Medulla oblongata (tissue), 1 donor: ENCODE measurements at regions not wholly inside any gene's neighbourhood (a gene's known extent, or its start where the extent isn't known, plus 50 kb on each side); places are given as distances from the start of the nearest gene placed in this dataset.

Experiments used
- DNase-seq: peaks from one replicate; pipeline ENCODE4 v3.0.0-alpha.2; 2015; ENCODE audit errors: extremely low spot score

- DNase-seq = no peak
Measured at GRCh38 chr3:13158408-13158807, 85.2 kb upstream of the IQSEC1 start.

DNA sequence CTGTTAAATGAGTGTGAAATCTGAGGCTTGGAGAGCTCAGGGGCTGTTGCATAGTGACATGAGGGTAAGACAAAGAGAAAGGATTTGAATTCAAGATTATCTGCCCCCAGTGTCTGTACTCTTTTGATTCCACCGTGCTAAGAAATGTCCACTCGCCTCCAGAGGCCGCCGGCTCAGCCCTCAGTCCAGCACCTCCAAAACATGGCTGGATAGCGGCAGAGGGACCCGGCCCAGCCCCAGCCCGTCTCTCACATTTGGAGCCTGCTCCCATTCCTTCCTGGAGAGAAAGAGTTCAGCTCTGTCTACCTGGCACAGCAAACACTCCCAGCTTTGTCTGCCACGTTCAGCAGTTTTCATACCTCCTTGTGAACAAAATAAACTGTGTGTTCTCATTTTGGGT lies 84.8 kb upstream of the IQSEC1 start:
- DNase-seq = no peak

GRCh38 chr3:13152826-13153710 lies 79.8 kb upstream of the IQSEC1 start:
- DNase-seq = no peak

DNA sequence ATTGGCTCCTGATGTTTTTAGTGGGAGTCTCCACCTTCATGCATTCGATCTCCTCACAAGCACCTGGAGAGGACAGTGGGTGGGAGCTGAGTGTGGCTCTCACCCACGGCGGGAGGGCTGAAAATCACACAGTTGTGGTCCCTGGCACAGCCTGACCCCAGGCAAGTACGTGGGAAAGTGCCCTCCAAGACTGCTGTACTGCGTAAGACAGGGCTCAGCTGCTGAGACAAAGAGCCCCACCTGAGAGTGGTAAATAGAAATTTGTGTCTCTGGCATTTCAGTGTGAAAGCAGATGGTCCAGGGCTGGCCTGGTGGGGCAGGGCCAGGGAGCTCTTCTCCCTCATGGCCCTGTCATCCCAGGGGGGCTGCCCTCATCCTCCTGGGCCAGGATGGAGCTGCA lies 77.4 kb upstream of the IQSEC1 start:
- no peak for DNase-seq

DNA sequence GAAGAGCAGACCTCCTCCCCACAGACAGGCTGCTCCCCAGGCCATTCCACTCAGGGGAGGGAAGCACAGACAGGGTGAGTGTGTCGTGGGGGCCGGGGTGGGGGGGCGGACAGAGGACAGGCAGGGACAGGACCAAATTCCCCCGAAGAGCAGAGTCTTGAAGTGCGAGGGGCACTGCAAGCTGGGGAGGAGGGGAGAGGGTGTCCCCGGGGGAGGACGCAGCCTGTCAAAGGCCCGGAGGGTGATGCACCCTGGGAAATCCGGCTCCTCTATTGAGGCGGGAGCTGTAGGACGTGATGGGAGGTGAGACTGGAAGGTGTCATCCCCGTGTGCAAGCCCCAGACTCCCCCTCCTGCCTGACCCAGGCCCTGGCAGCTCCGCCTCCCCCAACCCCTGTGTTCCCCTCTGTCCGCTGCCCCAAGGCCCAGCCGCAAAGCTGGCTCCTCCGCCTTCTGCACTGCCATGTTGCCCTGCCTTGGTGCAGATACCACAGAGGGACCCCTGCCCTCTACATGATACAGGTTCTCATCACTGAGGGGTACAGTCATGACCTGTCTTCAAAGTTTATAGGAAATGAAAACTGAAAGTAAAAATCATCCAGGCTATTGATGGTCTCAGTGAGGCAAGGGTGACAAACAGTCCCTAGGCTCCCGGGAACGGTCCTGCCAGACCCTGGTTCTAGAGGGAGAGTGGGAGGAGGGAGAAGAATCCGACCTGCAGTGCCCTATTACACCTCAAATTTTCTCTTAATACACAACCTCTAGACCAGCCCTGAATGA lies 76.3 kb upstream of the IQSEC1 start:
- DNase-seq = no peak

DNA sequence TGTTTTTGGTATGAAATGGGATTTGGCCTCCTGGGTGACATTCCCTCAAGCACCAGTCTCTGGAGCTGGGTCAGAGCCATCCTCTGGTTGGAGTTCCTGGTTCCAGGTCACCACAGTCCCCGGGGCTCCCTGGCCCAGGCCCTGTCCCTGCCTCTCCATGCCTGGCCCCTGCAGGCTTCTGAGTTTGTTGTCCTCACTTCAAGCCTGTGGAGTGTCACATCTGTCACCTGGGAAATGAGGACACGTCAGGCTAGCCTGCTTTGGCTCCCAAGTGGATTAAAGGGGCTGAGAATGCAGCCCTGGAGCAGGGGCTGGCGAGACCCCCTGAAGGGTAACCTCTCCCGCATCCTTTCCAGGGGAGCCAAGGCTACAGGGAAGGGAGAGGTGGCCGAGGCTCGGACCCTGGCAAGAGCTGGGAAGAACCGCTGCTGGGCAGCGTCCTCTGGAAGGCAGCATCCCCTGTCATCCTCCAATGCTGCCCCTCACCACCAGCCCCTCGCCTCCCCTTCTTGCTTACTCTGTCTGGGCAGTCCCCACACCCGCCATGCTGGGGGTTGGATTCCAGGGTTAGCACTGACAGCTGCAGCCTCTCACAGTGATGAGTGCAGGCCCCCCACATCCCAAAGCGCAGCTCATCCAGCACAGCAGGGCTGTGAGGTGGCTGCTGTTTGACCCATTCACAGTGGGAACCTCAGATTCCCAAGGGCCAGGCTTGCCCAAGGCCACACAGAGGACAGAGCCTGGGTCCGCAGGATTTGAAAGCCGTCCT lies 75.5 kb upstream of the IQSEC1 start:
- DNase-seq = no peak

DNA sequence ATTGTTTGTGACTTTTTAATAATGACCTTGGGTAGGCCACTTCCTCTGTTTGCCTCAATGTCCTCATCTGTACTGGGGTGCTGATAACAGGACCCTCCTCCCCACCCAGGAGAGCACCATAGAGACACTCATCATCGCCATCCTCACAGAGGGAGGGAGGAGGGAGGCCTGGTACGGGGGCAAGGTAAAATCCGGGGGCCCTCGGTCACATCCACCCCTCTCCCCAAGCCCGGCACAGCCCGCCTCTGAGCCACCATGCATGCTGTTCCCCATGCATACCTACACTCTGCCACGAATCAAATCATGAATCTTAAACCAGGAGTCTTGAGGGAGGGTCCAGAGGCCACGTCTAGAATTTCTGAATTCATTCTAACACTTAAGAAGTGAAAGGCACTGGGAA lies 74.9 kb upstream of the IQSEC1 start:
- DNase-seq = no peak

DNA sequence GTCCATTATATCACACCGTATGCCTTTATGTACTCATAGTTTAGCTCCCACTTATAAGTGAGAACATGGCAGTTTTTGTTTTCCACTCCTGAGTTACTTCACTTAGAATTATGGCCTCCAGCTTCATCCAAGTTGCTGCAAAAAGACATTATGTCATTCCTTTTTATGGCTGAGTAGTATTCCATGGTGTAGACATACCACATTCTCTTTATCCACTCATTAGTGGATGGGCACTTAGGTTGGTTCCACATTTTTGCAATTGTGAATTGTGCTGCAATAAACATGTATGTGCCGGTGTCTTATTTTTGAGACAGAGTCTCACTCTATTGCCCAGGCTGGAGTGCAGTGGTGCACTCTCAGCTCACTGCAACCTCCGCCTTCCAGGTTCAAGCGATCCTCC lies 74.1 kb upstream of the IQSEC1 start:
- no peak for DNase-seq

- DNase-seq = no peak
Measured at GRCh38 chr3:13146643-13147143, 73.5 kb upstream of the IQSEC1 start.

GRCh38 chr3:13145826-13146642 lies 72.8 kb upstream of the IQSEC1 start:
- DNase-seq = no peak

GRCh38 chr3:13145131-13145825 lies 72.0 kb upstream of the IQSEC1 start:
- DNase-seq = no peak

DNA sequence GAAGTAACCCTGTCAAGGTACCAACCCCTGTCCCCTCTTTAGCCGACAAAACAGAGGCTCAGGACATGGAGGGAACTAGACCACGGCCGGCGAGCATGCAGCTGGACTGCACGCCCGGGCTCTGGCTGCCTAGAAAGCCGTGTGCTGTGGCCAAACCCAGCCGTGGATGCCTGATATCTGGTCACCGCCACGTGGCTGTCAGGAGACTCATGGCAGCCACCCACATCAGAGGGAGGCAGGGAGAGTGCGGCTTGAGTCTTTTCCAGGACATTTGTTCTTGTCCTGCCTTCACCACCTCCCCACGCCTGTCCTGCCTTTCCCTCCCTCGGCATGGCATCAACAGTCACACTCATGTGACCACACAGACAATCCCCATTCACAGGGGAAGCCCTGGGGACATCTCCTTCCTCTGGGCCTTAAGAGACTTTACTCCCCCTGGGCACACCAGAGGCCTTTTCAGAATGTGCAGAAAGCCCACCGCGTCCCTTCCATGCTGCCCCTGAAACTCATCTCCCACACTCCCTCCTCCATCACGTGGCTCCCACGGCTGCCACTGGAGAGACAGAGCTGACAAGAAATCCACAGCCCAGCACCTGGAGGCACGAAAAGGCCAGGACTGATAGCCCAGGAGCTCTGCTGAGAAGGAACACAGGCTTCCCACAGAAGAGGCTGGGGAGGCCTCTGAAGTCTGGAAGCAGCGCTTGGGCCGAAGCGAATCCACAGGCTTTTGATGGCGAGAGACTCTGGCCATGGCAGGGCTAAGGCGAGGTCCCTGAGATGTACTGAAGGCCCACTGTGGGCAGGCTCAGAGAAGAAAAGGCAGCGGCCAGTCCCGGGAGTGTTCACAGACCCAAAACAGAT lies 71.2 kb upstream of the IQSEC1 start:
- DNase-seq = peak; percentile 29

GRCh38 chr3:13143381-13144004 lies 70.3 kb upstream of the IQSEC1 start:
- DNase-seq = no peak

GRCh38 chr3:13142552-13143380 lies 69.5 kb upstream of the IQSEC1 start:
- DNase-seq = peak; percentile 38

DNA sequence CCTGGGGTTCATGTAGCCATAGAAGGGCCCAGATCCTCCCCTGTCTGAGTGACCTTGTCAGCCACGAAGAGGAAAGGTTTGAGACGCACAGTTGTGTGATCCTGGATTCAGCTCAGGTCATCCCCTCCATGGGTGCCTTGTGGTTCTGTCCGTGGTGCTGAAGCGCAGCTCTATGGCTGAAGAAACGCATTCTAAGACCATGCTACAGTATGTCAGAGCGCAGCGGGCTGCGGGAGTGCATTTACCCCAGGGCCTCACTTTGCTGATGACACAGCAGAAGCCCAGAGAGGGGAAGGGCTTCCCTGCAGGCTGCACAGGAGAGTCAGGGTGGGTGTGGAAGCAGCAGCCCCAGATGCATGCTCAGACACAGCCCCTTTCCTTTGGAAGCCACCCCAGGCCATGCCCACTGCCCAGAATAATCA lies 68.8 kb upstream of the IQSEC1 start:
- peak; percentile 26 for DNase-seq

GRCh38 chr3:13141183-13141582 lies 68.0 kb upstream of the IQSEC1 start:
- DNase-seq = no peak

GRCh38 chr3:13140596-13140995 lies 67.4 kb upstream of the IQSEC1 start:
- DNase-seq = no peak

DNA sequence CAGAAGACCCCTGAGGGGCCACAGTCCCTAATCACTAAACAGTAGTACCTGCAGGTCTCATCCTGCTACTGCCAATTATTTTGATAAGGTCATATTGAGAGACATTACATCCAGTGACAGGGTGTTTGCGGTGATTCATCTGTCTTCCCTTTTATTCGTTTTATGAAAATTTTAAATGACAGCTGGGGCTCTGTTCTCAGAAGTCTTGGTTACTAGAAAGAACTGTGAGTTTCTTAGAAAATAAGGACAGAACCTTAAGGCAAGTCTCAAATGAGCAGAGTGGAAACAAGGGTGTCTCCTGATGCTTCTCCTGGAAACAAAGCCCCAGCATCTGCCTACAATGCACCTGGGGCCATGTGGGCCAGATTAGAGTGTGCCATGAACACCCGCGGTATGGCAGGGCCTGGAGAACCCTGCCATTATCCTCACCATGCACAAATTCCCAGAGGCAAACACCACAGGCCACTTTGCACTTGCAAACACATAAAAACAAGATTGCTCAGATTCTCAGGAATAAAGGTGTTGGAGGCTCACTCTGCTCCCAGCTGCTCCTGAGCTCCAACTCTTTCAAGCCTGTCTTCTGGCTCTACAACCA lies 66.3 kb upstream of the IQSEC1 start:
- DNase-seq = no peak
